A673 (cell line): ENCODE measurements at regions not wholly inside any gene's neighbourhood (a gene's known extent, or its start where the extent isn't known, plus 50 kb on each side); places are given as distances from the start of the nearest gene placed in this dataset.

ENCODE experiments used
- BruUV-seq: library from RNA; stranded (reverse); fragments of 400-500 nt; replicated peaks from 2 replicates; lab custom pipeline; 2021; lab: Mats Ljungman, UMichigan
- CTCF ChIA-PET: fragments of 300-600 bp; sonication (Branson Sonifier 250); formaldehyde crosslinking; loops from one replicate; lab custom pipeline; 2022; ENCODE audit warnings: antibody characterized with exemption; lab: Charles Lee
- POLR2A ChIA-PET: fragments of 300-600 bp; sonication (Branson Sonifier 250); formaldehyde crosslinking; loops from one replicate; lab custom pipeline; 2022; ENCODE audit warnings: antibody characterized with exemption; ENCODE audit not compliant: low non-redundant PET; lab: Charles Lee
- DNase-seq: peaks from one replicate; pipeline ENCODE4 v3.0.0-alpha.2; 2015; ENCODE audit warnings: low spot score
- H3K27ac ChIP-seq: fragments of 200-600 bp; sonication (generic); 2 replicates; pipeline ENCODE4 v1.5.1; 2016; ENCODE audit warnings: mixed run types, low read depth, mild to moderate bottlenecking, mixed read lengths, antibody characterized with exemption, low read length; ENCODE audit not compliant: poor library complexity, severe bottlenecking
- H3K27me3 ChIP-seq: fragments of 200-600 bp; sonication (generic); replicated peaks from 2 replicates; pipeline ENCODE4 v1.6.1; 2017; ENCODE audit warnings: mixed run types, low read depth, mild to moderate bottlenecking, mixed read lengths, antibody characterized with exemption, low read length; ENCODE audit not compliant: insufficient read depth, poor library complexity
- H3K36me3 ChIP-seq: fragments of 200-600 bp; sonication (generic); 2 replicates; pipeline ENCODE4 v1.6.1; 2016; ENCODE audit warnings: mixed run types, mild to moderate bottlenecking, mixed read lengths, antibody characterized with exemption, low read length; ENCODE audit not compliant: insufficient read depth, poor library complexity, severe bottlenecking
- H3K4me1 ChIP-seq: fragments of 200-600 bp; sonication (generic); 2 replicates; pipeline ENCODE4 v1.6.1; 2017; ENCODE audit warnings: mixed run types, mild to moderate bottlenecking, mixed read lengths, antibody characterized with exemption, low read length; ENCODE audit not compliant: insufficient read depth, poor library complexity, severe bottlenecking
- H3K4me3 ChIP-seq: fragments of 200-600 bp; sonication (generic); 2 replicates; pipeline ENCODE4 v1.5.1; 2016; ENCODE audit warnings: low read depth, mixed run types, mild to moderate bottlenecking, mixed read lengths, low read length; ENCODE audit not compliant: poor library complexity, severe bottlenecking
- H3K9me3 ChIP-seq: fragments of 200-600 bp; sonication (generic); 2 replicates; pipeline ENCODE4 v1.6.1; 2016; ENCODE audit warnings: mixed run types, low read depth, mild to moderate bottlenecking, mixed read lengths, antibody characterized with exemption, low read length; ENCODE audit not compliant: poor library complexity, severe bottlenecking
- EZH2 ChIP-seq: fragments of 200-600 bp; sonication (generic); IDR thresholded peaks from 2 replicates; pipeline ENCODE4 v1.6.1; 2017; ENCODE audit warnings: borderline replicate concordance, low read depth, mild to moderate bottlenecking, mixed read lengths, antibody characterized with exemption, low read length; ENCODE audit not compliant: poor library complexity, severe bottlenecking
- intact Hi-C: fragments of 100-400 bp; cut with micrococcal nuclease; formaldehyde crosslinking; loops from one replicate; pipeline ENCODE4 v1.10.0; 2022; ENCODE audit not compliant: unreplicated experiment
- TF ChIP-seq, protein P1 (sequence below): fragments of 300-800, 200-600 bp; sonication (generic); conservative IDR thresholded peaks from 2 replicates; pipeline ENCODE4 v1.5.1; 2017; ENCODE audit warnings: low read depth, mild to moderate bottlenecking, antibody characterized with exemption, low read length, moderate library complexity, mixed read lengths

DNA sequence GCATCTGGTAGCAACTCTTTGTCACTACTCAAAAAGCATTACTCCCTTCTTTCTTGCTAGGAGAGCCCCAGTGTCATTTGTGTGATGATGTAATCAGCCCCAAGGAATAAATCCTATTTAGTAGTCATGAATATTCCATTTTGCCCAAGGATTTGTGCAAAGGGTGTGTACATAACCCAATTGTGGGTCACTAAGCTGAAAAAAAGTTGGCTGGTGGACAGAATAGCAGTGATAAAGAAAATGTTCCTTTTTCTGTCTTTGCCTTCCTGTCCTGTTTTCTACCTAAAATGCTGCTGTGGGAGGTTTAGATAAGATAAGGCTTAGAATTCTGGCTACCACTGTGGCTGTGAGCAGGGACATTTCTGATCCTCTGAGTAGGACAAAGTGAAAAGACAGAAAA, 223.1 kb upstream of the ITGA1 start:
- Histone ChIP-seq H3K27ac (peak overlapping the region; percentile 3), H3K4me1 (peaks cover 28% of the 10 kb centered on the region), H3K9me3 (no peaks in the 10 kb centered on the region), H3K4me3 (no peak overlapping the region), H3K36me3 (no peaks in the 10 kb centered on the region), H3K27me3 (no peaks in the 10 kb centered on the region)
- POLR2A ChIA-PET: no interaction called here
- BruUV-seq: no TSS peak
- intact Hi-C loops: loop anchor here (5.0 kb wide), 3 partner anchors 93 to 1182 kb away; partner anchors contain the start of gene ISL1
- TF ChIP-seq EZH2: no peak
- TF ChIP-seq, protein P1, sequence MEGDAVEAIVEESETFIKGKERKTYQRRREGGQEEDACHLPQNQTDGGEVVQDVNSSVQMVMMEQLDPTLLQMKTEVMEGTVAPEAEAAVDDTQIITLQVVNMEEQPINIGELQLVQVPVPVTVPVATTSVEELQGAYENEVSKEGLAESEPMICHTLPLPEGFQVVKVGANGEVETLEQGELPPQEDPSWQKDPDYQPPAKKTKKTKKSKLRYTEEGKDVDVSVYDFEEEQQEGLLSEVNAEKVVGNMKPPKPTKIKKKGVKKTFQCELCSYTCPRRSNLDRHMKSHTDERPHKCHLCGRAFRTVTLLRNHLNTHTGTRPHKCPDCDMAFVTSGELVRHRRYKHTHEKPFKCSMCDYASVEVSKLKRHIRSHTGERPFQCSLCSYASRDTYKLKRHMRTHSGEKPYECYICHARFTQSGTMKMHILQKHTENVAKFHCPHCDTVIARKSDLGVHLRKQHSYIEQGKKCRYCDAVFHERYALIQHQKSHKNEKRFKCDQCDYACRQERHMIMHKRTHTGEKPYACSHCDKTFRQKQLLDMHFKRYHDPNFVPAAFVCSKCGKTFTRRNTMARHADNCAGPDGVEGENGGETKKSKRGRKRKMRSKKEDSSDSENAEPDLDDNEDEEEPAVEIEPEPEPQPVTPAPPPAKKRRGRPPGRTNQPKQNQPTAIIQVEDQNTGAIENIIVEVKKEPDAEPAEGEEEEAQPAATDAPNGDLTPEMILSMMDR: no peak
- CTCF ChIA-PET: no interaction called here
- DNase-seq: peak; percentile 78

DNA sequence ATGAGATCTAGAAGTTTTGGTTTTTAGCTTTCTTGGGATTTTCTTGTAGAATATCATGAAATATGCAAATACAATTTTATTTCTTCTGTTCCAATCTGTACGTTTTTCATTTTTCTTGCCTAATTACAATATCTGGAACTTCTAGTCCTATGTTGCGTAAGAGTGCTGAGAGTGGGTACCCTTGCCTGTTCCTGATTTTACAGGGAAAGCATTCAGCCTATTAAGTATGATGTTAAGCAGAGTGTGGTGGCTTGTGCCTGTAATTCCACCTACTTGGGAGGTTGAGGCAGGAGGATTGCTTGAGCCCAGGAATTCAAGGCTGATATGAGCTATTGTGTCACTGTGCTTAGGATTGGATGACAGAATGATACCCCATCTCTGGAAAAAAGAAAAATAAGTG, 210.2 kb upstream of the ITGA1 start:
- no peaks in the 10 kb centered on the region for H3K9me3 ChIP-seq
- no peak for DNase-seq
- no peaks in the 10 kb centered on the region for H3K27me3 ChIP-seq
- ChIA-PET CTCF (no interaction called here), POLR2A (no interaction called here)
- H3K4me1 ChIP-seq: no peaks in the 10 kb centered on the region
- no peak overlapping the region for H3K4me3 ChIP-seq
- no peak overlapping the region for H3K27ac ChIP-seq
- no TSS peak for BruUV-seq
- intact Hi-C loops: no loop called here
- H3K36me3 ChIP-seq: no peaks in the 10 kb centered on the region
- TF ChIP-seq EZH2: no peak
- TF ChIP-seq, protein P1: no peak

DNA sequence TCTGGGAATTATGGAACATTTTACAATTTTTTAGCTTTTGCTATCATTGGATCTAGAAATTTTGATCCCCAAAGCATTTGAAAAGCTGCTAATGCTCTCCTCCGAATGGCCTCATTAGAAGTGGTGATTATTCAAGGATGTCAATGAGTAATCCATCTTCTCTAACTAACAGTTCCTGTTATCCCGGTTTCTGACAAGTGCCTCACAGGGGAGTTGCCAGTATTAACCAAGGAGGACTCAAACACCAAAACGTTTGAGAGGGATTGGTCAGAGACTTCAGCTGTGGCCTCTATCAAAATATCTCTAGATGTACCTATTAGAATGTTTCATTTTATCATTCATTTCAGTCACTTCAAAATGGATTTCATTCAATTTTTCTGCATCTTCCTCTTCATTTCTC, 208.3 kb upstream of the ITGA1 start:
- intact Hi-C loops: no loop called here
- POLR2A ChIA-PET: no interaction called here
- no peaks in the 10 kb centered on the region for H3K27me3 ChIP-seq
- H3K4me1 ChIP-seq: no peaks in the 10 kb centered on the region
- CTCF ChIA-PET: no interaction called here
- TF ChIP-seq, protein P1: no peak
- TF ChIP-seq EZH2: no peak
- peaks cover 4% of the 10 kb centered on the region for H3K9me3 ChIP-seq
- no peak overlapping the region for H3K27ac ChIP-seq
- no peak overlapping the region for H3K4me3 ChIP-seq
- H3K36me3 ChIP-seq: no peaks in the 10 kb centered on the region
- no peak for DNase-seq
- no TSS peak for BruUV-seq
